SK-N-SH (cell line): ENCODE measurements at regions not wholly inside any gene's neighbourhood (a gene's known extent, or its start where the extent isn't known, plus 50 kb on each side); places are given as distances from the start of the nearest gene placed in this dataset.

Source experiments
- CTCF ChIA-PET: fragments of 300-600, 350-600 bp; formaldehyde crosslinking; extraction: SDS; loops from one replicate; lab custom pipeline; 2021; lab: Yijun Ruan, JAX
- POLR2A ChIA-PET: fragments of 350-600 bp; sonication (Branson Sonifier 250); formaldehyde crosslinking; extraction: SDS; loops from one replicate; lab custom pipeline; 2020; ENCODE audit warnings: antibody characterized with exemption, inconsistent platforms; lab: Yijun Ruan, JAX
- DNase-seq: peaks from one replicate; pipeline ENCODE4 v3.0.0; 2012
- H2AFZ ChIP-seq: fragments of 200-600 bp; sonication (generic); 2 replicates; pipeline ENCODE4 v1.8.1; 2016; ENCODE audit warnings: antibody characterized with exemption, mild to moderate bottlenecking, low read depth
- H3F3A ChIP-seq: fragments of 200-600 bp; sonication (generic); replicated peaks from 2 replicates; pipeline ENCODE3; 2016; ENCODE audit warnings: antibody characterized with exemption, mild to moderate bottlenecking; ENCODE audit not compliant: insufficient read depth
- H3K27ac ChIP-seq, 2 experiments: fragments of 200-500 bp in 1 of 2; fragments of 200-600 bp in 1 of 2; sonication (Bioruptor generic) in 1 of 2; sonication (generic), shearing (Covaris generic) in 1 of 2; 2 replicates each; pipeline versions ENCODE4 v1.5.1 to v1.6.1; 2014 to 2016; ENCODE audit warnings: low read depth in 2 of 2, inconsistent platforms in 1 of 2, low read length in 1 of 2, mild to moderate bottlenecking in 1 of 2, mixed read lengths in 1 of 2
- H3K27me3 ChIP-seq: fragments of 200-600 bp; sonication (generic), shearing (Covaris generic); 2 replicates; pipeline ENCODE4 v1.6.1; 2016; ENCODE audit warnings: mixed run types; ENCODE audit not compliant: insufficient read depth
- H3K36me3 ChIP-seq, 2 experiments: fragments of 200-500 bp in 1 of 2; fragments of 200-600 bp in 1 of 2; sonication (Bioruptor generic) in 1 of 2; sonication (generic) in 1 of 2; replicated peaks in 1 of 2; 2 replicates each; pipeline versions ENCODE3 to v1.5.1; 2014 to 2016; ENCODE audit warnings: low read length in 1 of 2, mild to moderate bottlenecking in 1 of 2; ENCODE audit not compliant: insufficient read depth in 2 of 2, control insufficient read depth in 1 of 2
- H3K4me1 ChIP-seq, 2 experiments: fragments of 200-500 bp in 1 of 2; fragments of 200-600 bp in 1 of 2; sonication (Bioruptor generic) in 1 of 2; sonication (generic), shearing (Covaris generic) in 1 of 2; 2 replicates each; pipeline versions ENCODE4 v1.5.1 to v1.6.1; 2014 to 2016; ENCODE audit warnings: low read depth in 1 of 2, low read length in 1 of 2, mixed run types in 1 of 2; ENCODE audit not compliant: insufficient read depth in 2 of 2, control insufficient read depth in 1 of 2
- H3K4me2 ChIP-seq: fragments of 200-600 bp; sonication (generic), shearing (Covaris generic); 2 replicates; pipeline ENCODE4 v1.6.1; 2017; ENCODE audit warnings: mixed run types
- H3K4me3 ChIP-seq, 2 experiments: fragments of 200-500 bp in 1 of 2; fragments of 200-600 bp in 1 of 2; sonication (Bioruptor generic) in 1 of 2; sonication (generic), shearing (Covaris generic) in 1 of 2; 2 replicates each; pipeline versions ENCODE4 v1.5.1 to v1.8.1; 2014 to 2016; ENCODE audit warnings: low read depth in 2 of 2, inconsistent platforms in 1 of 2, low read length in 1 of 2, mild to moderate bottlenecking in 1 of 2, mixed read lengths in 1 of 2, moderate library complexity in 1 of 2
- H3K79me2 ChIP-seq: fragments of 200-600 bp; sonication (generic); 2 replicates; pipeline ENCODE4 v1.8.1; 2017; ENCODE audit warnings: mild to moderate bottlenecking; ENCODE audit not compliant: insufficient read depth
- H3K9ac ChIP-seq: fragments of 200-600 bp; sonication (generic); 2 replicates; pipeline ENCODE4 v1.6.1; 2017; ENCODE audit warnings: mixed run types
- H3K9me2 ChIP-seq: fragments of 200-600 bp; sonication (generic); 2 replicates; pipeline ENCODE4 v1.6.1; 2017; ENCODE audit warnings: mixed run types
- H3K9me3 ChIP-seq: fragments of 200-600 bp; sonication (generic); 2 replicates; pipeline ENCODE4 v1.6.1; 2017; ENCODE audit warnings: mixed run types, mild to moderate bottlenecking, moderate library complexity
- H4K20me1 ChIP-seq: fragments of 200-600 bp; sonication (generic); 2 replicates; pipeline ENCODE4 v1.6.1; 2017; ENCODE audit warnings: mild to moderate bottlenecking, mixed run types; ENCODE audit not compliant: insufficient read depth
- CHD2 ChIP-seq: fragments of 150-350 bp; IDR thresholded peaks from 2 replicates; pipeline ENCODE4 v1.6.1; 2018; ENCODE audit warnings: low read length; ENCODE audit not compliant: partially characterized antibody
- FOSL2 ChIP-seq: IDR thresholded peaks from 2 replicates; pipeline ENCODE4 v1.4.0; 2012; ENCODE audit warnings: low read depth, mild to moderate bottlenecking, moderate library complexity, borderline replicate concordance
- FOXM1 ChIP-seq: IDR thresholded peaks from 2 replicates; pipeline ENCODE4 v1.4.0; 2012; ENCODE audit warnings: low read depth, mild to moderate bottlenecking
- GABPA ChIP-seq: IDR thresholded peaks from 2 replicates; pipeline ENCODE4 v1.4.0; 2012; ENCODE audit warnings: low read depth, mild to moderate bottlenecking
- JUND ChIP-seq: IDR thresholded peaks from 2 replicates; pipeline ENCODE4 v1.4.0; 2012
- MEF2A ChIP-seq: IDR thresholded peaks from 2 replicates; pipeline ENCODE4 v1.4.0; 2012; ENCODE audit warnings: low read depth, borderline replicate concordance
- NFIC ChIP-seq: IDR thresholded peaks from 2 replicates; pipeline ENCODE4 v1.4.0; 2012; ENCODE audit warnings: borderline replicate concordance
- NRF1 ChIP-seq: IDR thresholded peaks from 2 replicates; pipeline ENCODE4 v1.6.1; 2012; ENCODE audit warnings: low read depth, mild to moderate bottlenecking, low read length
- PBX3 ChIP-seq: IDR thresholded peaks from 2 replicates; pipeline ENCODE4; 2012
- RAD21 ChIP-seq: IDR thresholded peaks from 2 replicates; pipeline ENCODE4 v1.6.1; 2012; ENCODE audit warnings: mild to moderate bottlenecking, low read length
- RCOR1 ChIP-seq: fragments of 150-350 bp; IDR thresholded peaks from 2 replicates; pipeline ENCODE4 v1.6.1; 2017; ENCODE audit warnings: antibody characterized with exemption, low read length
- REST ChIP-seq: IDR thresholded peaks from 2 replicates; pipeline ENCODE4 v1.6.1; 2012; ENCODE audit warnings: mild to moderate bottlenecking, low read depth, low read length, moderate library complexity
- SIN3A ChIP-seq: IDR thresholded peaks from 2 replicates; pipeline ENCODE4 v1.6.1; 2012; ENCODE audit warnings: low read depth, mild to moderate bottlenecking, low read length, moderate library complexity, borderline replicate concordance
- SMC3 ChIP-seq: IDR thresholded peaks from 2 replicates; pipeline ENCODE4 v1.6.1; 2012; ENCODE audit warnings: low read depth, low read length, improper control_type of control experiment
- TCF12 ChIP-seq: IDR thresholded peaks from 2 replicates; pipeline ENCODE4 v1.4.0; 2012
- TEAD4 ChIP-seq: IDR thresholded peaks from 2 replicates; pipeline ENCODE4 v1.4.0; 2012; ENCODE audit warnings: mild to moderate bottlenecking, borderline replicate concordance; ENCODE audit not compliant: insufficient read depth
- WGBS: methylation state at CpG from one replicate; pipeline ENCODE4 v1.1.6; 2017; ENCODE audit warnings: low lambda C conversion rate; 5-methylcytosine and 5-hydroxymethylcytosine counted together
- TF ChIP-seq, protein P1 (sequence below): fragments of 150-350 bp; IDR thresholded peaks from 2 replicates; pipeline ENCODE4 v1.6.1; 2016; ENCODE audit warnings: mild to moderate bottlenecking, low read depth, low read length
- TF ChIP-seq, protein P2 (sequence below): IDR thresholded peaks from 2 replicates; pipeline ENCODE4 v1.4.0; 2012; ENCODE audit warnings: low read depth, borderline replicate concordance

GRCh38 chr12:125518074-125518473 lies 452.8 kb downstream of the AACS start:
- WGBS, result 0% methylated on average over 2 of the region's 2 CpGs
- Histone ChIP-seq H3K9me3 (no peaks in the 10 kb centered on the region), H3K79me2 (no peaks in the 10 kb centered on the region), H3K27ac (no peak overlapping the region), H3K4me2 (no peak overlapping the region), H2AFZ (no peak overlapping the region), H3K9ac (no peak overlapping the region), H3K27me3 (no peaks in the 10 kb centered on the region), H3K4me3 (no peak overlapping the region), H3K36me3 (no peaks in the 10 kb centered on the region), H3K4me1 (no peaks in the 10 kb centered on the region), H4K20me1 (no peaks in the 10 kb centered on the region), H3F3A (no peaks in the 10 kb centered on the region)
- POLR2A ChIA-PET, result no interaction called here
- DNase-seq, result no peak
- CTCF ChIA-PET, result no interaction called here
- no peak for TF ChIP-seq PBX3
- no peak for TF ChIP-seq REST
- no peak for TF ChIP-seq TEAD4
- TF ChIP-seq CHD2, result no peak
- no peak for TF ChIP-seq GABPA
- TF ChIP-seq MEF2A, result no peak
- TF ChIP-seq, protein P1, sequence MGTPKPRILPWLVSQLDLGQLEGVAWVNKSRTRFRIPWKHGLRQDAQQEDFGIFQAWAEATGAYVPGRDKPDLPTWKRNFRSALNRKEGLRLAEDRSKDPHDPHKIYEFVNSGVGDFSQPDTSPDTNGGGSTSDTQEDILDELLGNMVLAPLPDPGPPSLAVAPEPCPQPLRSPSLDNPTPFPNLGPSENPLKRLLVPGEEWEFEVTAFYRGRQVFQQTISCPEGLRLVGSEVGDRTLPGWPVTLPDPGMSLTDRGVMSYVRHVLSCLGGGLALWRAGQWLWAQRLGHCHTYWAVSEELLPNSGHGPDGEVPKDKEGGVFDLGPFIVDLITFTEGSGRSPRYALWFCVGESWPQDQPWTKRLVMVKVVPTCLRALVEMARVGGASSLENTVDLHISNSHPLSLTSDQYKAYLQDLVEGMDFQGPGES, result no peak
- TF ChIP-seq, protein P2, sequence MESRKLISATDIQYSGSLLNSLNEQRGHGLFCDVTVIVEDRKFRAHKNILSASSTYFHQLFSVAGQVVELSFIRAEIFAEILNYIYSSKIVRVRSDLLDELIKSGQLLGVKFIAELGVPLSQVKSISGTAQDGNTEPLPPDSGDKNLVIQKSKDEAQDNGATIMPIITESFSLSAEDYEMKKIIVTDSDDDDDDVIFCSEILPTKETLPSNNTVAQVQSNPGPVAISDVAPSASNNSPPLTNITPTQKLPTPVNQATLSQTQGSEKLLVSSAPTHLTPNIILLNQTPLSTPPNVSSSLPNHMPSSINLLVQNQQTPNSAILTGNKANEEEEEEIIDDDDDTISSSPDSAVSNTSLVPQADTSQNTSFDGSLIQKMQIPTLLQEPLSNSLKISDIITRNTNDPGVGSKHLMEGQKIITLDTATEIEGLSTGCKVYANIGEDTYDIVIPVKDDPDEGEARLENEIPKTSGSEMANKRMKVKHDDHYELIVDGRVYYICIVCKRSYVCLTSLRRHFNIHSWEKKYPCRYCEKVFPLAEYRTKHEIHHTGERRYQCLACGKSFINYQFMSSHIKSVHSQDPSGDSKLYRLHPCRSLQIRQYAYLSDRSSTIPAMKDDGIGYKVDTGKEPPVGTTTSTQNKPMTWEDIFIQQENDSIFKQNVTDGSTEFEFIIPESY, result no peak
- no peak for TF ChIP-seq NRF1
- TF ChIP-seq JUND, result no peak
- no peak for TF ChIP-seq SIN3A
- TF ChIP-seq FOXM1, result no peak
- TF ChIP-seq SMC3, result no peak
- no peak for TF ChIP-seq RAD21
- TF ChIP-seq RCOR1, result no peak
- TF ChIP-seq NFIC, result no peak
- no peak for TF ChIP-seq FOSL2
- TF ChIP-seq TCF12, result no peak
- TF ChIP-seq, all 33 proteins: peak for 0
- no peaks in the 10 kb centered on the region for H3K9me2 ChIP-seq
